ENCODE measurements at regions not wholly inside any gene's neighbourhood (a gene's known extent, or its start where the extent isn't known, plus 50 kb on each side); places are given as distances from the start of the nearest gene placed in this dataset.

DNA sequence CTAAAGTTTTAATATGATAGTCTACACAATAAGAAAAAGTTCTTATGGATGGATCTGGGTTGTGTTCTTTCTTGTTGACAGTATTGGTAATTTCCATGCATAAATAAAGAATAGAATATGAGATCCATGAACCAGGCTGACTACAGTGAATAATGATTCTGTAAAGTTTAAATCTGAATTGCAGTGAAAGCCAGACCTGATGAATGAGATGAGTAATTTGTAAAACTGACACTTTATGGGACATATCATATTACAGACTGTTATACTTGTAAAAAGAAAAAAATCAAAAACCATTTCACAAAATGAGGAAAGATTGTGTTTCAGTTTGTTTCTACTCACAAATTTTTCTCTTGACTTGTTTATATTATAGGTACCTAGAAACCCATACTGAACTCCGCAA, 164.9 kb upstream of the SCN7A start:
- H3K4me2 ChIP-seq (ENCODE audit: low read length): no peak overlapping the region
- H3K79me2 ChIP-seq (ENCODE audit: low read length): no peaks in the 10 kb centered on the region
- TF ChIP-seq, protein P1, sequence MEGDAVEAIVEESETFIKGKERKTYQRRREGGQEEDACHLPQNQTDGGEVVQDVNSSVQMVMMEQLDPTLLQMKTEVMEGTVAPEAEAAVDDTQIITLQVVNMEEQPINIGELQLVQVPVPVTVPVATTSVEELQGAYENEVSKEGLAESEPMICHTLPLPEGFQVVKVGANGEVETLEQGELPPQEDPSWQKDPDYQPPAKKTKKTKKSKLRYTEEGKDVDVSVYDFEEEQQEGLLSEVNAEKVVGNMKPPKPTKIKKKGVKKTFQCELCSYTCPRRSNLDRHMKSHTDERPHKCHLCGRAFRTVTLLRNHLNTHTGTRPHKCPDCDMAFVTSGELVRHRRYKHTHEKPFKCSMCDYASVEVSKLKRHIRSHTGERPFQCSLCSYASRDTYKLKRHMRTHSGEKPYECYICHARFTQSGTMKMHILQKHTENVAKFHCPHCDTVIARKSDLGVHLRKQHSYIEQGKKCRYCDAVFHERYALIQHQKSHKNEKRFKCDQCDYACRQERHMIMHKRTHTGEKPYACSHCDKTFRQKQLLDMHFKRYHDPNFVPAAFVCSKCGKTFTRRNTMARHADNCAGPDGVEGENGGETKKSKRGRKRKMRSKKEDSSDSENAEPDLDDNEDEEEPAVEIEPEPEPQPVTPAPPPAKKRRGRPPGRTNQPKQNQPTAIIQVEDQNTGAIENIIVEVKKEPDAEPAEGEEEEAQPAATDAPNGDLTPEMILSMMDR (IDR thresholded peaks at IDR 0.05; ENCODE audit: low read depth, low read length): no peak
- TF ChIP-seq EZH2phosphoT487 (IDR thresholded peaks at IDR 0.05; ENCODE audit: low read depth): no peak
- H3K4me3 ChIP-seq (ENCODE audit: low read length): no peak overlapping the region
- H3K27ac ChIP-seq (ENCODE audit: low read length): no peak overlapping the region
- H3K4me1 ChIP-seq (ENCODE audit: low read length): no peaks in the 10 kb centered on the region
- no peaks in the 10 kb centered on the region for H3K27me3 ChIP-seq (ENCODE audit: low read depth, low read length)
- no peaks in the 10 kb centered on the region for H3K36me3 ChIP-seq (replicated peaks; ENCODE audit: low read depth, low read length)
- H2AFZ ChIP-seq (ENCODE audit: low read depth, low read length): no peak overlapping the region
- H3K9ac ChIP-seq (ENCODE audit: low read length): no peak overlapping the region
- no peaks in the 10 kb centered on the region for H4K20me1 ChIP-seq (ENCODE audit: insufficient read depth, low read length)
- no peaks in the 10 kb centered on the region for H3K9me3 ChIP-seq (ENCODE audit: insufficient read depth, low read length)

DNA sequence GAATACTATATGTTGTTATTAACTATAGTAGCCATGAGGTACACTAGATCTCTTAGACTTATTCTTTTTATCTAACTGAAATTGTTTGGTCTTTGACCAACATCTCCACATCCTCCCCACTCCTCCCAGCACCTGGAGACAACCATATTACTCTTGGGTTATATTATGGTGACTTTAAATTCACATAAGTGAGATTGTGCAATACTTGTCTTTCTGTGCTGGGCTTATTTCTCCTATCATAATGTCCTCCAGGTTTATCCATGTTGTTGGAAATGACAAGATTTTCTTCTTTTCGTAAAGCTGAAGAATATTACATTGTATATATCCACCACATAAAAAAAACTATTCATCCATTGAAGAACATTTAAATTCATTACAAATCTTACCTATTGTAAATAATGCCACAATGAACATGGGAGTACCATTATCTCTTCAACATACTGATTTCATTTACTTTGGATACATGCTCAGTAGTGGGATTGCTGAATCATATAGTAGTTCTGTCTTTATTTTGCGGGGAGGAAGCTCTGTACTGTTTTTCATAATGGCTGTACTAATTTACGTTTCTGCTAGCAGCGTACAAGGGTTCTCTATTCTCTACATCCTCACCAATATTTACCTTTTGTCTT, 159.2 kb upstream of the SCN7A start:
- Histone ChIP-seq H3K4me2 (ENCODE audit: low read length) (no peak overlapping the region), H3K4me1 (ENCODE audit: low read length) (no peaks in the 10 kb centered on the region), H3K4me3 (ENCODE audit: low read length) (no peak overlapping the region), H3K79me2 (ENCODE audit: low read length) (no peaks in the 10 kb centered on the region), H4K20me1 (ENCODE audit: insufficient read depth, low read length) (no peaks in the 10 kb centered on the region), H3K36me3 (replicated peaks; ENCODE audit: low read depth, low read length) (no peaks in the 10 kb centered on the region), H3K9me3 (ENCODE audit: insufficient read depth, low read length) (no peaks in the 10 kb centered on the region), H2AFZ (ENCODE audit: low read depth, low read length) (no peak overlapping the region), H3K27ac (ENCODE audit: low read length) (no peak overlapping the region), H3K27me3 (ENCODE audit: low read depth, low read length) (no peaks in the 10 kb centered on the region), H3K9ac (ENCODE audit: low read length) (no peak overlapping the region)
- TF ChIP-seq, protein P1 (IDR thresholded peaks at IDR 0.05; ENCODE audit: low read depth, low read length): no peak
- TF ChIP-seq EZH2phosphoT487 (IDR thresholded peaks at IDR 0.05; ENCODE audit: low read depth): no peak

DNA sequence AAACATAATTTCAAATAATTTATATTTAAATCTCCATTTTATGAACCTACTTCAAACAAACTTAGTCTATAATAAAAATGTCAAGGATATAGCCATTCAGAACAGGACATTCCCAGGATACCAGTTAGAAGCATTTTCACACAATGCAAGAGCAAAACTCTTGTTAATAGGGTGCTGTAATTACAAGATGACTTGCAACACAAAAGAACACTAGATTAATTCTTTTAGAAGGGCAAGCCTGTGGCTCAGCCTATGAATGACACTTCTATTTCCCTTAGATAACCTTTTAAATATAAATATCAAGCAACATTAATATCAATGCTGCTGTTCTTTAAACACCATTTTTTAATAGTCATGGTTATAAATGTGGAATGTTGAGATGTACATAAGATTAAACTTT, 157.9 kb upstream of the SCN7A start:
- H3K4me3 ChIP-seq (ENCODE audit: low read length): no peak overlapping the region

DNA sequence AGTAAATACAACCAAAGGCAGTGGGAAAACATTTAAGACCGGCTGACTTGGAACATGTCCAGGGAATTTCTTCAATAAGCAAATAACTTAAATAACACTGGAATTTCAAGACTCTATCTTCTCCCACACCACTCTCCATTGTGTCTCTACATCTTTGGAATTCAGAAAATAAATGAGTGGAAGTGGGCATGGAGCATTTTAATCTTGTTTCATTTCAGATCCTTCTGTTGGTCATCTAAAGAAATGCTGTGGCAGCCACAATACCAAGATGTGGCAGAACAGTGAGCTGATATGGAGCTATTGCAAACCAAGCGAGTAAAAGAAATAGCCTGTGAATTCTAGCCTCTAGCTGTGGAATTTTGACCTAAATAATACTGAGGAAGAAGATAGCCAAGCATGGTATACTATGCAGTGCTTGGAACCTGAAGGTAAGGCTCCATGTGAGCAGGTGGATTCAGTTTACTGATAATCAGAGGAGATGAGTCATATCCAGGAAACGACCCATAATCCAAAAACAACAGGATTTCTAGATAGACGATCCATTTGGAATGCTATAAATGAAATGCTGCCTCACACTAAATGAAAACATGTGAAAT, 157.1 kb upstream of the SCN7A start:
- Histone ChIP-seq H4K20me1 (ENCODE audit: insufficient read depth, low read length) (no peaks in the 10 kb centered on the region), H3K79me2 (ENCODE audit: low read length) (no peaks in the 10 kb centered on the region), H3K4me2 (ENCODE audit: low read length) (no peak overlapping the region), H3K4me1 (ENCODE audit: low read length) (no peaks in the 10 kb centered on the region), H3K9me3 (ENCODE audit: insufficient read depth, low read length) (no peaks in the 10 kb centered on the region), H3K27me3 (ENCODE audit: low read depth, low read length) (no peaks in the 10 kb centered on the region), H3K4me3 (ENCODE audit: low read length) (no peak overlapping the region), H3K9ac (ENCODE audit: low read length) (no peak overlapping the region), H2AFZ (ENCODE audit: low read depth, low read length) (no peak overlapping the region), H3K36me3 (replicated peaks; ENCODE audit: low read depth, low read length) (no peaks in the 10 kb centered on the region), H3K27ac (ENCODE audit: low read length) (no peak overlapping the region)
- TF ChIP-seq EZH2phosphoT487 (IDR thresholded peaks at IDR 0.05; ENCODE audit: low read depth): no peak
- TF ChIP-seq, protein P1 (IDR thresholded peaks at IDR 0.05; ENCODE audit: low read depth, low read length): no peak

More for the DNA sequence above, 157.9 kb upstream of the SCN7A start:
- Histone ChIP-seq H3K79me2 (ENCODE audit: low read length) (no peaks in the 10 kb centered on the region), H3K27ac (ENCODE audit: low read length) (no peak overlapping the region), H4K20me1 (ENCODE audit: insufficient read depth, low read length) (no peaks in the 10 kb centered on the region), H2AFZ (ENCODE audit: low read depth, low read length) (no peak overlapping the region), H3K36me3 (replicated peaks; ENCODE audit: low read depth, low read length) (no peaks in the 10 kb centered on the region), H3K27me3 (ENCODE audit: low read depth, low read length) (no peaks in the 10 kb centered on the region), H3K4me1 (ENCODE audit: low read length) (no peaks in the 10 kb centered on the region), H3K9ac (ENCODE audit: low read length) (no peak overlapping the region), H3K9me3 (ENCODE audit: insufficient read depth, low read length) (no peaks in the 10 kb centered on the region), H3K4me2 (ENCODE audit: low read length) (no peak overlapping the region)
- no peak for TF ChIP-seq EZH2phosphoT487 (IDR thresholded peaks at IDR 0.05; ENCODE audit: low read depth)
- TF ChIP-seq, protein P1 (IDR thresholded peaks at IDR 0.05; ENCODE audit: low read depth, low read length): no peak

Data from OCI-LY3 (cell line).